ENCODE measurements at regions not wholly inside any gene's neighbourhood (a gene's known extent, or its start where the extent isn't known, plus 50 kb on each side); places are given as distances from the start of the nearest gene placed in this dataset.

DNA sequence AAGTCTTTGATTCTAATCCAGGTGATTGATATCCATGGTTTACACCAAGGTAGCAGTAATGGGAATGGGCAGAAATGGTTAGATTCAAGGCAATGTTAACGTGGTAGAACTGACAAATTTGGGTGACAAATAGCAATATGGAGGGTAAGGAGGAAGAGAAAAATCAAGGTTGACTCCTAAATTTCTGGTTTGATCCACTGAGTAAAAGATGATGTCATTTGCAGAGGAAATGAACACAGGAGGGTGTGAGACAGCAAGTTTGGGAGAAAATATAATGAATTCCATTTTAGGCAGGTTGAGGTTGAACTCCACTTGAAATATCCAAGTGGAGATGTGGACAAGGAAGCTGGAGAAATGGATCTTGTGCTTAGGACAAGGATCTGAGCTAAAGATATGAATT lies 170.9 kb upstream of the CAMK1G start:
- 70% methylated on average over 1 of the region's 1 CpG for WGBS
- no peak for DNase-seq
- H3K9me3 ChIP-seq (ENCODE audit: control insufficient read depth, low read length) = no peaks in the 10 kb centered on the region
- no peak overlapping the region for H3K27ac ChIP-seq (ENCODE audit: low read length)
- H3K4me1 ChIP-seq (ENCODE audit: control insufficient read depth, insufficient read depth, low read length) = no peaks in the 10 kb centered on the region
- ATAC-seq = no peak
- intact Hi-C loops (cut with DNase I) = no loop called here
- H3K4me3 ChIP-seq (ENCODE audit: low read length) = no peak overlapping the region
- no peaks in the 10 kb centered on the region for H3K27me3 ChIP-seq (ENCODE audit: control insufficient read depth, insufficient read depth)

DNA sequence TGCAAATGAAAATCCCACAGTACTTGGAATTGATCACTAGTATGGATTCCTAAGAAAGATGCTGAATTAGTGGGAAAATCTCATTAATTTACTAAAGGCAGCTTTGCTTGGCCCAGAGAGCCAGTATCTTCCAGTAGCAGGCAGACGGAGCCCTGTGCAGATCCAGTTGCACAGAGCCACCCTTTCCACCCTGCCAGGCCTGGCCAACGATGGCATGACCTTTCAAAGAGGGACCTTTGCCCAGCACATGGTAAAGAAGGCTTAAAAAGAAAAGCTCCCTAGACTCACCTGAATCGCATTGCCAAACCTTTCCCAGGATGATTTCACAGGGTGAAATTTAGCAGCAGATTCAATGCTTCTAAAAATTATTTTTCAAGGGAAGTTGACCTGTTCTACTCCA lies 170.5 kb upstream of the CAMK1G start:
- Histone ChIP-seq H3K4me1 (ENCODE audit: control insufficient read depth, insufficient read depth, low read length) (no peaks in the 10 kb centered on the region), H3K4me3 (ENCODE audit: low read length) (no peak overlapping the region), H3K27ac (ENCODE audit: low read length) (no peak overlapping the region), H3K9me3 (ENCODE audit: control insufficient read depth, low read length) (no peaks in the 10 kb centered on the region), H3K27me3 (ENCODE audit: control insufficient read depth, insufficient read depth) (no peaks in the 10 kb centered on the region)
- ATAC-seq (no peak), DNase-seq (no peak)
- 80% methylated on average over 3 of the region's 3 CpGs for WGBS
- intact Hi-C loops (cut with DNase I) = no loop called here

DNA sequence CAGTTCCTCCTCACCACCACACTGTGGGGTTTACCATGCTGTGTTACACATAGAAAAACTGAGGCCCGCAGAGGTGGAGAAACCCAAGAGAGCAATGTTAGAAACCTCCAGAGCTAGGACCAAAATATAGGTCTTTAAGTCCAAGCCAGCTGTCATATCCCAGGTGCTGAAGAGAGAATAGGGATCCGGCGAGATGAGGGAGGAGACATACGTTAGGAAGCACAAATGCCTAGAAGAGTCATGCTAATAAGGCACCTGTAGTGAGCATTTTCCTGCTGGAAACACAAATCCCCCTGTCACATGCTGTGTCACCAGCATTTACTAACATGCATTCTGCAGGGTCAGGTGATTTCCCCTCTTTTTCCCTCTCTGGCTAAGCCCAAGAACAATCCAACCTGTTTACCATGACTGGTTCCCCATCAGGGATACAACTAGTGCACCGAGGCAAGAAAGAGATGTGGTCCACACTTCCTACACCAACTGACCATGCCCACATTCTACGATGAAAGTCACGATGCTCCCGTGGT lies 168.6 kb upstream of the CAMK1G start:
- H3K9me3 ChIP-seq (ENCODE audit: control insufficient read depth, low read length) = no peaks in the 10 kb centered on the region
- ATAC-seq = no peak
- no peak for DNase-seq
- H3K4me1 ChIP-seq (ENCODE audit: control insufficient read depth, insufficient read depth, low read length) = no peaks in the 10 kb centered on the region
- 90% methylated on average over 8 of the region's 8 CpGs for WGBS
- H3K27me3 ChIP-seq (ENCODE audit: control insufficient read depth, insufficient read depth) = no peaks in the 10 kb centered on the region
- no peak overlapping the region for H3K27ac ChIP-seq (ENCODE audit: low read length)
- no peak overlapping the region for H3K4me3 ChIP-seq (ENCODE audit: low read length)
- intact Hi-C loops (cut with DNase I) = no loop called here

DNA sequence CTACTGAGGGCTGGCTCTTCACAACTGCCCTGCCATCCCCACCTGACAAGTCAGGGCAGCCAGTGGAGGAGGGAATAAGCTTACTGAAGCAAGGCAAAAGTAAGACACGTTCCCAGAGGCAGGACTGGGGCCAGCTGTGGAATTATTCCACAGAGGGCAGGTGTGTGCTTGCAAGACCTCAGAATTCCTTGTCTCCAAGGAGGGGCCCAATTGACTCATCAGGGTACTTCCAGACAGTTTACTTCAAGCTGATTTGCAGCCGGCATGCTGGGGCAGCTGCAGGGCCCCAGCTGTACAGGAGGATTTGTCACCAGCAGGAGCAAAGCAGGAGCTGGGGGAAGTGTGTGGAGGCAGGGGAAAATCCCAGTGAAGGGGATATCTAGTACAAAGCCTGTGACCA lies 167.5 kb upstream of the CAMK1G start:
- no peak overlapping the region for H3K4me3 ChIP-seq (ENCODE audit: low read length)
- ATAC-seq = no peak
- no peak for DNase-seq
- H3K9me3 ChIP-seq (ENCODE audit: control insufficient read depth, low read length) = no peaks in the 10 kb centered on the region
- WGBS = 44% methylated on average over 2 of the region's 2 CpGs
- H3K27me3 ChIP-seq (ENCODE audit: control insufficient read depth, insufficient read depth) = no peaks in the 10 kb centered on the region
- intact Hi-C loops (cut with DNase I) = no loop called here
- H3K27ac ChIP-seq (ENCODE audit: low read length) = no peak overlapping the region
- no peaks in the 10 kb centered on the region for H3K4me1 ChIP-seq (ENCODE audit: control insufficient read depth, insufficient read depth, low read length)

DNA sequence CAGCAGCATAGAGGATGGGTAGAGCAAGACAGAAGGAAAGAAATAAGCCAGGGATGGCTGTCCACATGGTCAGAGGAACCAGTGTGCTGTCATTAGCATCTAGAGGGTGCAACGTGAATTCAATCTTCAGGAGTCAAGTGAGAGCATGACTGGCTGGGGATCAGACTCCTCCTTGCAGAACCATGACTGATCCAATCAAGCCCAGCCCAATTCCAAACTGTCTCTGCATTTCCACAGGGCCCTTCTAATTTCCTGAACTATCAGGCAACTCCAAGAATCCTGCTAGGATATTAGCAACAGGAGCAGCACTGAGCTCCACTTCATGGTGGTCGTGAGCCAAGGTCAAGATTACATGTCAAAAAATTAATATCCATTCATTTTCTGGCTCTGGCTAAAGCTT lies 166.8 kb upstream of the CAMK1G start:
- WGBS = 60% methylated on average over 2 of the region's 2 CpGs
- no peak for DNase-seq
- intact Hi-C loops (cut with DNase I) = no loop called here

DNA sequence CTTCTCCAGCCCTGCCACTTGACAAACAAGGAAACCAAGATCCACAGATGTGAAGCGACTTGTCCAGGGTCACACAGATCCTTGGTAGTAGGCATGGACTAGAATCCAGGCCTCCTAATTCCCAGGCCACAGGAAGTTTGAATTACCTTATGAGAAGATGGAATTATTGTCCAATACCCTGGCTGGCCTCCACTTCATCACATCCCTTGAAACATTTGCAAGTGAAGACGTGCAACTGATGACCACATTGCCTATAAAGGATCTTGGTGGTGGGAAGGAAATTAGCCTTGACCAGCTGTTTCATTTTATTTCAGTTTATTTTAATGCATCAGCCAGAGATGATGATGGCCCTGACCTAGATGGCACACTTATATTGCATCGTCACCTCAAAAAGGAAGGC lies 165.8 kb upstream of the CAMK1G start:
- Histone ChIP-seq H3K4me3 (ENCODE audit: low read length) (no peak overlapping the region), H3K27me3 (ENCODE audit: control insufficient read depth, insufficient read depth) (no peaks in the 10 kb centered on the region), H3K27ac (ENCODE audit: low read length) (no peak overlapping the region), H3K4me1 (ENCODE audit: control insufficient read depth, insufficient read depth, low read length) (no peaks in the 10 kb centered on the region), H3K9me3 (ENCODE audit: control insufficient read depth, low read length) (no peaks in the 10 kb centered on the region)
- intact Hi-C loops (cut with DNase I) = no loop called here
- ATAC-seq = no peak
- DNase-seq = no peak
- WGBS = 79% methylated on average over 3 of the region's 3 CpGs

More for the DNA sequence above, 166.8 kb upstream of the CAMK1G start:
- ATAC-seq = no peak
- no peaks in the 10 kb centered on the region for H3K4me1 ChIP-seq (ENCODE audit: control insufficient read depth, insufficient read depth, low read length)
- no peak overlapping the region for H3K27ac ChIP-seq (ENCODE audit: low read length)
- H3K9me3 ChIP-seq (ENCODE audit: control insufficient read depth, low read length) = no peaks in the 10 kb centered on the region
- H3K4me3 ChIP-seq (ENCODE audit: low read length) = no peak overlapping the region
- H3K27me3 ChIP-seq (ENCODE audit: control insufficient read depth, insufficient read depth) = no peaks in the 10 kb centered on the region

DNA sequence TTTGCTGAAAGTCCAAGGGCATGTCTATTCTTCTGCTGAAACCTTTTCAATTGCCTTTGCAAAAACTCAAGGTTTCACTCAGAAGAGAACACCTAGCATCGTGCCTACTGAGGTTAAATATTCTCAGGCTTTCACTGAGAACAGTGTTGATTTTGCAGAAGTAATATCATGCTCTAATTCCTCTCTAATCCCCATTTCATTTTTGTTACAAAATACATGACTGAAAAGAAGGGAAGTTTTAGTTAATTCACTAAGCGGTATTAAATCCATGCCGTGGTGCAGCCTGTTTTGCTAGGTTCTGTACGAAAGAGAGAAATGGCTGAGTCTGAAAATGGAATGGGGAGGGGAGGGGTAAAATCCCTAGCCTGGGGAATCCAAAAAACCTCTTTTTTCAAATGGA lies 163.2 kb upstream of the CAMK1G start:
- intact Hi-C loops (cut with DNase I) = no loop called here
- ATAC-seq = no peak

DNA sequence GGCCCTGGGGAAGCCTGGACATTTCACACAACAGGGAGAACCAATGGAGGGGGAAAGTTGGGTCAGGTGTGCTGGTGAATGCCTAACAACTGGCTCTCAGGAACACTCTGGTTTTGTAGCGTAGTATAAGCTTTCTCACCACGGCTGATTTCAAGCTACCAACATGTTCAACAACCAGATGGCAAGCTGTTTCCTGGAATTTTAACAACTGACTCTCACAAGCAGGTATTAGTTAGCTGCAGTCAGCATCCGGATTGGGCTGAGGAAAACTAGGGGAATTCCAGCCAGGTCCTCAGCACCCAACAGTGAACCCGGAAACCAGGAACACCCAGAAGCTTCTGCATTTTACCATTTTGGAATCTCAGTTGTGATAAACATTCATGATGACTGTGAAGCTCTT lies 162.3 kb upstream of the CAMK1G start:
- Histone ChIP-seq H3K4me3 (ENCODE audit: low read length) (no peak overlapping the region), H3K9me3 (ENCODE audit: control insufficient read depth, low read length) (no peaks in the 10 kb centered on the region), H3K27ac (ENCODE audit: low read length) (no peak overlapping the region), H3K27me3 (ENCODE audit: control insufficient read depth, insufficient read depth) (no peaks in the 10 kb centered on the region), H3K4me1 (ENCODE audit: control insufficient read depth, insufficient read depth, low read length) (no peaks in the 10 kb centered on the region)
- ATAC-seq (no peak), DNase-seq (no peak)
- intact Hi-C loops (cut with DNase I) = no loop called here
- whole genome bisulfite sequencing = 80% methylated on average over 4 of the region's 4 CpGs

More for the DNA sequence above, 163.2 kb upstream of the CAMK1G start:
- H3K27ac ChIP-seq (ENCODE audit: low read length) = no peak overlapping the region
- no peaks in the 10 kb centered on the region for H3K4me1 ChIP-seq (ENCODE audit: control insufficient read depth, insufficient read depth, low read length)
- H3K27me3 ChIP-seq (ENCODE audit: control insufficient read depth, insufficient read depth) = no peaks in the 10 kb centered on the region
- no peak for DNase-seq
- no peaks in the 10 kb centered on the region for H3K9me3 ChIP-seq (ENCODE audit: control insufficient read depth, low read length)
- 82% methylated on average over 4 of the region's 4 CpGs for WGBS
- H3K4me3 ChIP-seq (ENCODE audit: low read length) = no peak overlapping the region

DNA sequence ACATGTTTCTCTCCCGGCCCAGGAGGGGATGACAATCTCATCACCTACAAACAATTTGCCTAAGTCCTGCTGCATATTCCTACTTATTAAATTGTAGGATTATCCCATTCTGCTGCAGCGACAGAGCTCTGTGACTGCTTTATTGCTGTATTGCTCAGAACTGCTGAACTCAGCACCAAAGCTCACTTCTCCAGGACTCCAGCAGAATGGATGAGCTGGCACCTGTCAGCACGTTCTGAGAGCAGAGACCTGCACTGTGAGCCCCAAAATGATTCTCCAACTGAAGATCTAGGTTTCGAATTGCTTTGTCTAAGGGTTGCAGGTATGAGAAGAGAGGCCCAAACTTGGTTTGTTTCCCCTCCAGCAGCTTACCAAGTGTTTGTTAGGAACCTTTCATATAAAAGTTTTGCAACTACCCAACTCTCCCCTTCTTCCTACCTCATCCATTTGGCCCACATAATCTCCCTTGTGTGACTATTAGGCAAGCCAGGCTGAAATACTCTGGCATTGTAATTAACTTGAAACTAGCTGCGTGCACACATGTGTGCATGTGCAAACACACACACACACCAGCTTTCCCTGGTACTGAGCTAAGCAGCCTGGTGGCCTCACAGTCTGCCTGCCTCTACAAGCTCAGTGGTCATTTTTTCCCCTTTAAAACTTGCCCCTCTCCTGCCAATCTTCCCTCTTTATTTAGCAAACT lies 161.4 kb upstream of the CAMK1G start:
- H3K4me3 ChIP-seq (ENCODE audit: low read length) = no peak overlapping the region
- WGBS = 67% methylated on average over 5 of the region's 5 CpGs
- intact Hi-C loops (cut with DNase I) = no loop called here
- H3K9me3 ChIP-seq (ENCODE audit: control insufficient read depth, low read length) = no peaks in the 10 kb centered on the region
- DNase-seq = no peak
- H3K27ac ChIP-seq (ENCODE audit: low read length) = no peak overlapping the region
- no peaks in the 10 kb centered on the region for H3K4me1 ChIP-seq (ENCODE audit: control insufficient read depth, insufficient read depth, low read length)
- no peak for ATAC-seq
- H3K27me3 ChIP-seq (ENCODE audit: control insufficient read depth, insufficient read depth) = no peaks in the 10 kb centered on the region

DNA sequence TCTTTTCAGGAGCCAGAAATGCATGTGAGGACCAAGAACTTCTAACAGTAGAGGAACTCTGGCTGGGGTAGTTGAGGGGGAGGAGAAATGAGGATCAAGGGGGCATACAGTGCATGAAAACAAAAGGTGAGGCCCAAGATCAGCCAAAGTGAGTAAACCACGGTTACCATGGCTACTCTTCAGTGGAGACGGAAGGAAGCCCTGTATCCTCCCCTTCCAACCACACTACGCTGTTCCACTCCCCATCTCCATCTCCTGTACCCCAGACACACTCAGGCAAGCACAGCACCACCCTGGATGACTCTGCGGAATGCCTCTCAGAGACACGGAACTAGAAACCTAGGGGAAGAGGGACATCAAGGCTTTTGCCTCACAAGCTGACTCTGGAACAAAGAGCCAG lies 157.6 kb upstream of the CAMK1G start:
- Histone ChIP-seq H3K4me1 (ENCODE audit: control insufficient read depth, insufficient read depth, low read length) (no peaks in the 10 kb centered on the region), H3K27me3 (ENCODE audit: control insufficient read depth, insufficient read depth) (no peaks in the 10 kb centered on the region), H3K4me3 (ENCODE audit: low read length) (no peak overlapping the region), H3K9me3 (ENCODE audit: control insufficient read depth, low read length) (no peaks in the 10 kb centered on the region), H3K27ac (ENCODE audit: low read length) (no peak overlapping the region)
- 86% methylated on average over 5 of the region's 5 CpGs for WGBS
- no peak for ATAC-seq
- intact Hi-C loops (cut with DNase I) = no loop called here
- no peak for DNase-seq

DNA sequence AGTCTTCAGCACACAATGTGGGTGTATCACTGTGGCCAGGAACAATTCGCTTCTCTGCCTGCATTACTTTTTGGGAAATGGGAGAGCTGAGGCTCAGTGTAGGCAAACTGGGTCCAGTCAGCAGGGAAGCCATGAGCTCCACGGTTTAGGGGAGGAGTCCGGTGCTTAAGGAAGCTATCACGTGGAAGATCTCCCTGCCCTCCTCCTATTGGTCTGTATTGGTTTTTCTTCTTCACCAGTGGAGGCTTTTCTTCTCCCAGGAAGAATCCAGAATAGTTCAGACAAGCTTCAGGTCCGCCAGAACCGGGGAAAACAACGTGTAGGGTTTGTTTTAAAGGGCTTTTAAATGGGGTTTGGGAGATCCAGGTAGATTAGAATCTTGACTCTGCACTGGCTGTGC lies 156.2 kb upstream of the CAMK1G start:
- H3K4me3 ChIP-seq (ENCODE audit: low read length) = no peak overlapping the region
- 76% methylated on average over 7 of the region's 7 CpGs for WGBS
- no peak for DNase-seq
- no peak overlapping the region for H3K27ac ChIP-seq (ENCODE audit: low read length)
- no peak for ATAC-seq
- no peaks in the 10 kb centered on the region for H3K4me1 ChIP-seq (ENCODE audit: control insufficient read depth, insufficient read depth, low read length)
- no peaks in the 10 kb centered on the region for H3K9me3 ChIP-seq (ENCODE audit: control insufficient read depth, low read length)
- intact Hi-C loops (cut with DNase I) = no loop called here
- no peaks in the 10 kb centered on the region for H3K27me3 ChIP-seq (ENCODE audit: control insufficient read depth, insufficient read depth)

DNA sequence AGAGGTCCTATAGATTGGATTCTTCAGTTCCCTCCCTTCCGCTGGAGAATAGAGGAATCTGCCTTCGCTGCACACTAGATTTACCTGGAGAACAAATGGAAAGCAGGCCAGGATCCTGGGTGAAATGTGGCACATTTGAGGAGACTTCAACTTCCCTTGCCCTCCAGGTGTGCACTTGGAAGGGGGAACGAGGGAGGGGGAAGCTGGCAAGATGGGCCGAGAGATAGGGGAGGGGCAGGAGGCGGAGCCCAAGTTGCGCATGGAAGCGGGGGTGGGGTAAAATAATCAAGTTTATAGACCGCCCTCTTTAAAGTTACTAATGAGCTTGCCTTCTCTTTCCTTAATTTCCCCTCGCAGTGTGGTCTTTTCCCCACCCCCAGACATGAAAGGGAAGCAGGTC lies 155.7 kb upstream of the CAMK1G start:
- intact Hi-C loops (cut with DNase I) = no loop called here
- Histone ChIP-seq H3K4me3 (ENCODE audit: low read length) (no peak overlapping the region), H3K4me1 (ENCODE audit: control insufficient read depth, insufficient read depth, low read length) (no peaks in the 10 kb centered on the region), H3K9me3 (ENCODE audit: control insufficient read depth, low read length) (no peaks in the 10 kb centered on the region), H3K27me3 (ENCODE audit: control insufficient read depth, insufficient read depth) (no peaks in the 10 kb centered on the region), H3K27ac (ENCODE audit: low read length) (no peak overlapping the region)
- 81% methylated on average over 9 of the region's 9 CpGs for WGBS
- ATAC-seq (no peak), DNase-seq (no peak)
